SW 1271 (cell line): ENCODE measurements at regions not wholly inside any gene's neighbourhood (a gene's known extent, or its start where the extent isn't known, plus 50 kb on each side); places are given as distances from the start of the nearest gene placed in this dataset.

Experiments used
- DNase-seq, 2 experiments: peaks; one replicate each; lab custom pipeline; 2025; lab: John Stamatoyannopoulos, UW

GRCh38 chr1:227450489-227450888 lies 112.9 kb upstream of the ZNF678 start:
- no peak for DNase-seq

- DNase-seq = no peak
These were observed 113.5 kb upstream of the ZNF678 start for GRCh38 chr1:227449741-227450441.

- peak in 1 of 2 experiments; percentile 23 for DNase-seq
These were observed 114.3 kb upstream of the ZNF678 start for GRCh38 chr1:227449051-227449450.

- no peak for DNase-seq
These were observed 115.8 kb upstream of the ZNF678 start for GRCh38 chr1:227447531-227447990.

- no peak for DNase-seq
These were observed 117.6 kb upstream of the ZNF678 start for GRCh38 chr1:227445746-227446145.

GRCh38 chr1:227445092-227445674 lies 118.2 kb upstream of the ZNF678 start:
- no peak for DNase-seq

GRCh38 chr1:227440182-227440581 lies 121.9 kb upstream of the CDC42BPA start:
- no peak for DNase-seq

GRCh38 chr1:227437495-227438008 lies 119.3 kb upstream of the CDC42BPA start:
- peak in 1 of 2 experiments; percentile 54 for DNase-seq

GRCh38 chr1:227434808-227435444 lies 116.6 kb upstream of the CDC42BPA start:
- no peak for DNase-seq

- DNase-seq = no peak
These were observed 115.5 kb upstream of the CDC42BPA start for GRCh38 chr1:227433663-227434341.

GRCh38 chr1:227432981-227433380 lies 114.7 kb upstream of the CDC42BPA start:
- no peak for DNase-seq

GRCh38 chr1:227432181-227432535 lies 113.9 kb upstream of the CDC42BPA start:
- no peak for DNase-seq

GRCh38 chr1:227429447-227430359 lies 111.4 kb upstream of the CDC42BPA start:
- no peak for DNase-seq

- peak in 1 of 2 experiments; percentile 35 for DNase-seq
These were observed 110.5 kb upstream of the CDC42BPA start for GRCh38 chr1:227428803-227429202.

GRCh38 chr1:227427411-227427810 lies 109.1 kb upstream of the CDC42BPA start:
- DNase-seq = no peak

GRCh38 chr1:227424953-227425352 lies 106.7 kb upstream of the CDC42BPA start:
- DNase-seq = no peak

- no peak for DNase-seq
These were observed 105.9 kb upstream of the CDC42BPA start for GRCh38 chr1:227424159-227424680.

- no peak for DNase-seq
These were observed 104.3 kb upstream of the CDC42BPA start for GRCh38 chr1:227422581-227422980.

- DNase-seq = no peak
These were observed 101.9 kb upstream of the CDC42BPA start for GRCh38 chr1:227420147-227420546.

- DNase-seq = no peak
These were observed 99.6 kb upstream of the CDC42BPA start for GRCh38 chr1:227417756-227418480.
